ENCODE measurements at regions not wholly inside any gene's neighbourhood (a gene's known extent, or its start where the extent isn't known, plus 50 kb on each side); places are given as distances from the start of the nearest gene placed in this dataset.

- TF ChIP-seq CTCF (IDR thresholded peaks at IDR 0.05) = no peak
- TF ChIP-seq EP300 (IDR thresholded peaks at IDR 0.05) = no peak
Observed at GRCh38 chr18:22538426-22538825, 120.7 kb upstream of the CTAGE1 start.
